ENCODE measurements at regions not wholly inside any gene's neighbourhood (a gene's known extent, or its start where the extent isn't known, plus 50 kb on each side); places are given as distances from the start of the nearest gene placed in this dataset.

- TF ChIP-seq LEF1 (IDR thresholded peaks at IDR 0.05; ENCODE audit: borderline replicate concordance) (no peak), HDGF (IDR thresholded peaks at IDR 0.05; ENCODE audit: borderline replicate concordance) (no peak), ARNT (IDR thresholded peaks at IDR 0.05) (no peak), NFRKB (IDR thresholded peaks at IDR 0.05) (no peak), SP1 (IDR thresholded peaks at IDR 0.05) (no peak), TARDBP (IDR thresholded peaks at IDR 0.05) (no peak), ELF4 (IDR thresholded peaks at IDR 0.05) (no peak), SUZ12 (IDR thresholded peaks at IDR 0.05) (no peak), FOXM1 (IDR thresholded peaks at IDR 0.05; ENCODE audit: borderline replicate concordance) (no peak)
Measured at GRCh38 chr10:42930516-42931192, 146.2 kb upstream of the RET start.

Measured in HEK293T (cell line).